Psoas muscle (tissue), 7 donors: ENCODE measurements at regions not wholly inside any gene's neighbourhood (a gene's known extent, or its start where the extent isn't known, plus 50 kb on each side); places are given as distances from the start of the nearest gene placed in this dataset.

Experiments used
- ATAC-seq, 4 donors: fragments of 200-7000 bp; cut with Tn5 transposase; one replicate each; pipeline ENCODE4 v1.9.1; 2020; ENCODE audit warnings: moderate library complexity in 3 of 4, mild to moderate bottlenecking in 2 of 4
- DNase-seq, 2 donors: peaks; one replicate each; pipeline ENCODE4 v3.0.0-alpha.2; 2020
- H3K27ac ChIP-seq: fragments of 200-600 bp; one replicate; pipeline ENCODE4 v1.8.0; 2022
- H3K27me3 ChIP-seq, 3 donors: fragments of 200-600 bp in 1 of 3; one replicate each; pipeline versions ENCODE4 v1.6.1 to v1.8.0; 2013 to 2022; ENCODE audit warnings: low read length in 2 of 3, mild to moderate bottlenecking in 2 of 3, moderate library complexity in 1 of 3; ENCODE audit not compliant: insufficient read depth in 3 of 3
- H3K36me3 ChIP-seq, 2 donors: fragments of 200-600 bp in 1 of 2; one replicate each; pipeline versions ENCODE4 v1.6.1 to v1.8.0; 2013 to 2022; ENCODE audit warnings: low read depth in 1 of 2, mild to moderate bottlenecking in 1 of 2, moderate library complexity in 1 of 2; ENCODE audit not compliant: insufficient read depth in 1 of 2
- H3K4me1 ChIP-seq: fragments of 200-600 bp; one replicate; pipeline ENCODE4 v1.8.0; 2022
- H3K4me3 ChIP-seq: fragments of 200-600 bp; one replicate; pipeline ENCODE4 v1.8.0; 2022; ENCODE audit warnings: mild to moderate bottlenecking
- H3K9me3 ChIP-seq: fragments of 200-600 bp; one replicate; pipeline ENCODE4 v1.8.0; 2022
- WGBS, 3 donors: extraction: QIAGEN DNeasy Blood & Tissue Kit; methylation state at CpG; one replicate each; pipeline versions ENCODE4 v1.1.6 to v1.1.7; 2013; 5-methylcytosine and 5-hydroxymethylcytosine counted together
- intact Hi-C, 2 donors: fragments of 100-400 bp; cut with DNase I; formaldehyde crosslinking; loops; one replicate each; pipeline versions ENCODE4 v1.11.0 to v1.14.2; 2022
- TF ChIP-seq, protein P1 (sequence below): fragments of 200-600 bp; IDR thresholded peaks from one replicate; pipeline ENCODE4 v1.8.0; 2022; ENCODE audit warnings: antibody characterized with exemption
- donor health status: healthy with polysubstance abuse.
- donor health status: DM: no; HTN: no; CAD: no; lungs with moderate emphysema.
- donor health status: Bipolar disorder and iron deficiency.
- donor health status: healthy.
- donor health status: DM: yes; HTN: yes; CAD: no.
- donor health status: DM: no; HTN: no; CAD: no.
- donor health status: DM: yes; HTN: yes; CAD: no.

DNA sequence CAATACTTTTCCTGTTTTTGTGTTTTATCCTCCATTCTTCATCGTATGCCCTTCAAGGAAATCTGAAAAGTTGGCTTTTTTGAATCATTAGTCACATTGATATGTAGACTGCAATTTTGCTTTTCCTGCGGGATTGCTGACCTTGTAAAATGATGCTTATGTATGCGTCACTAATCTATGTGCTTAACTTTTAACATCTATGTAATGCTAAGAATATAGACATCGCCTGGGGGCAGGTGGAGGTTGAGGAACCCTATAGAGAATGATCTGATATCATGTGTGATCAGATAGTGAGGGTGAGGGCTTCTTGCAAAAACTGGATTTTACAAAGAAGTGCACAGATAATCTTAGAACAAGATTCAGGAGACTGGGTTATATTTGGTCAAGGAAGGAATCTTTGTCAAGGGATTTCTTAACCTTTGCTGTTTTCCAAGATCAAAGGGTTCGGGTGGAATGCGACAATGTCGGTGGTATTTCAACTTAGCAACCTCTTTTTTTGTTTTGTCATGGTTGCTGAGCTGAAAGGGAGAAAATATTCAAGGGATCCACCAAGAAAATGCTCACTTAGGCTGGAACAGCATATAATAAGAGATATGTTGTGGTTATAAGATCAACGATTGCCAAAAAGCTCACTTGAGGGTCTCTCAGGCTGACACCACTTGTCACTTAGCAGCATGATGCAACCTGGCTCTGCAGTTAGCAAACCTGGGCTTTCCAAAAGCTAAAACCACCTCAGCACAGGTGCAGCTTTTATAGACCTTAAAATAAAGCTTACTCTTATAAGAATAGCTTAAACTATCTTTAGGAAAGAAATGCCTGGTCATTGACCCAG, 70.6 kb upstream of the PUDP start:
- ATAC-seq: no peak
- no peaks in the 10 kb centered on the region for H3K27me3 ChIP-seq
- TF ChIP-seq, protein P1, sequence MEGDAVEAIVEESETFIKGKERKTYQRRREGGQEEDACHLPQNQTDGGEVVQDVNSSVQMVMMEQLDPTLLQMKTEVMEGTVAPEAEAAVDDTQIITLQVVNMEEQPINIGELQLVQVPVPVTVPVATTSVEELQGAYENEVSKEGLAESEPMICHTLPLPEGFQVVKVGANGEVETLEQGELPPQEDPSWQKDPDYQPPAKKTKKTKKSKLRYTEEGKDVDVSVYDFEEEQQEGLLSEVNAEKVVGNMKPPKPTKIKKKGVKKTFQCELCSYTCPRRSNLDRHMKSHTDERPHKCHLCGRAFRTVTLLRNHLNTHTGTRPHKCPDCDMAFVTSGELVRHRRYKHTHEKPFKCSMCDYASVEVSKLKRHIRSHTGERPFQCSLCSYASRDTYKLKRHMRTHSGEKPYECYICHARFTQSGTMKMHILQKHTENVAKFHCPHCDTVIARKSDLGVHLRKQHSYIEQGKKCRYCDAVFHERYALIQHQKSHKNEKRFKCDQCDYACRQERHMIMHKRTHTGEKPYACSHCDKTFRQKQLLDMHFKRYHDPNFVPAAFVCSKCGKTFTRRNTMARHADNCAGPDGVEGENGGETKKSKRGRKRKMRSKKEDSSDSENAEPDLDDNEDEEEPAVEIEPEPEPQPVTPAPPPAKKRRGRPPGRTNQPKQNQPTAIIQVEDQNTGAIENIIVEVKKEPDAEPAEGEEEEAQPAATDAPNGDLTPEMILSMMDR: no peak
- no peak for DNase-seq
- H3K36me3 ChIP-seq: no peaks in the 10 kb centered on the region
- intact Hi-C loops: no loop called here
- no peaks in the 10 kb centered on the region for H3K4me1 ChIP-seq
- no peak overlapping the region for H3K27ac ChIP-seq
- 70 to 80% (median 80%) methylated on average over 8 of the region's 8 CpGs for WGBS, 3 donors
- no peak overlapping the region for H3K4me3 ChIP-seq
- no peaks in the 10 kb centered on the region for H3K9me3 ChIP-seq

DNA sequence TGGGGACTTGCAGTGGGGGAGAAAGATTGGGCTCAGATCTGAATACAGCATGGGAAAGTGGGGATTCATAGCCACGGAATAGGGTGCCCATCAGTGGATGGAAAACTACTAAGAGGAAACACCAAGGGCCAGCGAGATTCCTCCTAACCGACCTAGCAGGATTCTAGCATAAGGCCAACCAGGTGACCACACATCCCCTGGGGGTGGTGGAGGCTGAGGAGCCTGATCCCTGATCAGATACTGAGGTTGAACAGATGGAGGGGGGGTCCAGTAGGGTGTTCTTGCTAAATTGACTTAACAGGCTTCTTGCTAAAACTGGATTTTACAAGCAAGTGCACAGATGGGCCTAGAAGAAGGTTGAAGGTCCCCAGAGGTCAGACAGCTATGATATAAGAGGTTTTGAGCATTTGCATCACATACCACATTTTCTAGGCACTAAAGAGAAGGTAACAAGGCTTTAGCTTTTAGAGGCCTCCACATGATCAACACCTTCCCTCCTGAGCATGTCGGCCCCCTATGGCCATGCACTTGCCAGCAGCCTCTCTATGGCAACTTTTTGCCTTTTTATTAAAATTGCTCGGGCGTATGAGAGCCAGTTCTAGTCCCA, 69.1 kb upstream of the PUDP start:
- no peaks in the 10 kb centered on the region for H3K27me3 ChIP-seq
- ATAC-seq (no peak), DNase-seq (no peak)
- no peaks in the 10 kb centered on the region for H3K4me1 ChIP-seq
- TF ChIP-seq, protein P1: no peak
- H3K9me3 ChIP-seq: no peaks in the 10 kb centered on the region
- H3K36me3 ChIP-seq: no peaks in the 10 kb centered on the region
- H3K27ac ChIP-seq: no peak overlapping the region
- no peak overlapping the region for H3K4me3 ChIP-seq
- WGBS, 3 donors: 89 to 97% (median 90%) methylated on average over 6 of the region's 6 CpGs
- intact Hi-C loops: no loop called here

DNA sequence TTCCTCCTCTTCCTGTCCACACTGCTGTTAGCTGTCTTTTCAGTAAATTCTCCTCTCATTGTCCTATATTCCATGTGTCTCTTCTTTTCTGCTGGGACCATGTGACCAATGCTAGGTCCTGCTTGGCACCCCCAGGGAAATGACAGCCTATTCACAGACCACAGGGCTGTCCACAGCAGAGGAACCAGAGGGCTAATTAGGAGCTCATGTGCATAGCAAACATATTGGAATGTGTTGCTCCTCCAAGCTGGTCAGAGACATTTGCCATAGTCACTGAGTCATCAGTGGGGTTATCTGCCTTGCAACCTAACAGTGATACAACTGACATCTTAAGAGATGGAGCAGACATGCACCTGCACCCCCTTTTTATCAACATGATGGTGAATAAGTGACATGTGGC, 67.9 kb upstream of the PUDP start:
- intact Hi-C loops: no loop called here
- no peak for DNase-seq
- H3K27ac ChIP-seq: no peak overlapping the region
- TF ChIP-seq, protein P1: no peak
- H3K27me3 ChIP-seq: no peaks in the 10 kb centered on the region
- H3K4me3 ChIP-seq: no peak overlapping the region
- H3K9me3 ChIP-seq: no peaks in the 10 kb centered on the region
- no peaks in the 10 kb centered on the region for H3K36me3 ChIP-seq
- H3K4me1 ChIP-seq: no peaks in the 10 kb centered on the region
- ATAC-seq: no peak

DNA sequence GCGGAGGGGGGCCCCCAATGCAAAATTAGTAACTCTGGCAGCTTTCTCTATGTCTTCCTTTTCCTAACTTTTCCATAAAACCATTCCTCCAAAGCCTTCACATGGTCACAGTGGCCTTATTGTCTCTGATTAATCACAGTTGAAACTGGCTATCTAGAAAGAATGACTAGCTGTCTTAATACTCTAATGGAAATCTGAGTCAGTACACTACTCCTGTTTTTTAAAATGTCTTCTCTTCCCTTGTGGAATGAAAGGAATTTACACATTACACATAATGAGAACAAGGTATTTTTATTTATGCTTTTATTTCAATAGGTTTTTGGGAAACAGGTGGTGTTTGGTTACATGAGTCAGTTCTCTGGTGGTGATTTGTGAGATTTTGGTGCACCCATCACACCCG, 66.3 kb upstream of the PUDP start:
- ATAC-seq (no peak), DNase-seq (no peak)
- Histone ChIP-seq H3K4me3 (no peak overlapping the region), H3K4me1 (no peaks in the 10 kb centered on the region), H3K27ac (no peak overlapping the region), H3K27me3 (no peaks in the 10 kb centered on the region), H3K36me3 (no peaks in the 10 kb centered on the region), H3K9me3 (no peaks in the 10 kb centered on the region)
- TF ChIP-seq, protein P1: no peak
- WGBS, 3 donors: 73 to 84% (median 77%) methylated on average over 2 of the region's 2 CpGs
- intact Hi-C loops: no loop called here
